ENCODE measurements at regions not wholly inside any gene's neighbourhood (a gene's known extent, or its start where the extent isn't known, plus 50 kb on each side); places are given as distances from the start of the nearest gene placed in this dataset.

GRCh38 chr3:74527566-74527965 lies 86.9 kb downstream of the CNTN3 start:
- Mint-ChIP-seq H3K27me3 (ENCODE audit: low read depth) (peaks cover 16% of the 10 kb centered on the region), H3K4me1 (no peaks in the 10 kb centered on the region), H3K9me3 (no peaks in the 10 kb centered on the region), H3K36me3 (ENCODE audit: low read depth) (no peaks in the 10 kb centered on the region), H3K27ac (ENCODE audit: unreplicated experiment) (no peak overlapping the region), H3K4me3 (no peak overlapping the region)
- DNase-seq (ENCODE audit: low read depth, low spot score), result no peak
- no peak for TF ChIP-seq CTCF (conservative IDR thresholded peaks at IDR 0.05)

GRCh38 chr3:74523811-74524210 lies 90.6 kb downstream of the CNTN3 start:
- Mint-ChIP-seq H3K4me1 (no peaks in the 10 kb centered on the region), H3K4me3 (no peak overlapping the region), H3K9me3 (no peaks in the 10 kb centered on the region), H3K27ac (ENCODE audit: unreplicated experiment) (no peak overlapping the region), H3K27me3 (ENCODE audit: low read depth) (peaks cover 3% of the 10 kb centered on the region), H3K36me3 (ENCODE audit: low read depth) (no peaks in the 10 kb centered on the region)
- no peak for DNase-seq (ENCODE audit: low read depth, low spot score)
- no peak for TF ChIP-seq CTCF (conservative IDR thresholded peaks at IDR 0.05)

GRCh38 chr3:74520895-74521294 lies 93.6 kb downstream of the CNTN3 start:
- no peak overlapping the region for H3K4me3 Mint-ChIP-seq
- DNase-seq (ENCODE audit: low read depth, low spot score), result no peak
- no peak for TF ChIP-seq CTCF (conservative IDR thresholded peaks at IDR 0.05)
- H3K27me3 Mint-ChIP-seq (ENCODE audit: low read depth), result peaks cover 3% of the 10 kb centered on the region
- H3K9me3 Mint-ChIP-seq, result no peaks in the 10 kb centered on the region
- no peaks in the 10 kb centered on the region for H3K4me1 Mint-ChIP-seq
- H3K36me3 Mint-ChIP-seq (ENCODE audit: low read depth), result no peaks in the 10 kb centered on the region
- no peak overlapping the region for H3K27ac Mint-ChIP-seq (ENCODE audit: unreplicated experiment)

GRCh38 chr3:74518610-74519009 lies 95.8 kb downstream of the CNTN3 start:
- H3K27me3 Mint-ChIP-seq (ENCODE audit: low read depth), result no peaks in the 10 kb centered on the region
- no peak overlapping the region for H3K27ac Mint-ChIP-seq (ENCODE audit: unreplicated experiment)
- H3K4me1 Mint-ChIP-seq, result no peaks in the 10 kb centered on the region
- no peaks in the 10 kb centered on the region for H3K36me3 Mint-ChIP-seq (ENCODE audit: low read depth)
- H3K9me3 Mint-ChIP-seq, result no peaks in the 10 kb centered on the region
- TF ChIP-seq CTCF (conservative IDR thresholded peaks at IDR 0.05), result no peak
- no peak overlapping the region for H3K4me3 Mint-ChIP-seq
- no peak for DNase-seq (ENCODE audit: low read depth, low spot score)

GRCh38 chr3:74516019-74516418 lies 98.4 kb downstream of the CNTN3 start:
- Mint-ChIP-seq H3K27me3 (ENCODE audit: low read depth) (no peaks in the 10 kb centered on the region), H3K4me3 (no peak overlapping the region), H3K9me3 (no peaks in the 10 kb centered on the region), H3K4me1 (no peaks in the 10 kb centered on the region), H3K36me3 (ENCODE audit: low read depth) (no peaks in the 10 kb centered on the region), H3K27ac (ENCODE audit: unreplicated experiment) (no peak overlapping the region)
- TF ChIP-seq CTCF (conservative IDR thresholded peaks at IDR 0.05), result no peak
- DNase-seq (ENCODE audit: low read depth, low spot score), result no peak

GRCh38 chr3:74515451-74515850 lies 99.0 kb downstream of the CNTN3 start:
- DNase-seq (ENCODE audit: low read depth, low spot score), result no peak
- H3K9me3 Mint-ChIP-seq, result no peaks in the 10 kb centered on the region
- H3K36me3 Mint-ChIP-seq (ENCODE audit: low read depth), result no peaks in the 10 kb centered on the region
- H3K4me1 Mint-ChIP-seq, result no peaks in the 10 kb centered on the region
- TF ChIP-seq CTCF (conservative IDR thresholded peaks at IDR 0.05), result no peak
- H3K27ac Mint-ChIP-seq (ENCODE audit: unreplicated experiment), result no peak overlapping the region
- no peaks in the 10 kb centered on the region for H3K27me3 Mint-ChIP-seq (ENCODE audit: low read depth)
- H3K4me3 Mint-ChIP-seq, result no peak overlapping the region
